ENCODE measurements at regions not wholly inside any gene's neighbourhood (a gene's known extent, or its start where the extent isn't known, plus 50 kb on each side); places are given as distances from the start of the nearest gene placed in this dataset.

DNA sequence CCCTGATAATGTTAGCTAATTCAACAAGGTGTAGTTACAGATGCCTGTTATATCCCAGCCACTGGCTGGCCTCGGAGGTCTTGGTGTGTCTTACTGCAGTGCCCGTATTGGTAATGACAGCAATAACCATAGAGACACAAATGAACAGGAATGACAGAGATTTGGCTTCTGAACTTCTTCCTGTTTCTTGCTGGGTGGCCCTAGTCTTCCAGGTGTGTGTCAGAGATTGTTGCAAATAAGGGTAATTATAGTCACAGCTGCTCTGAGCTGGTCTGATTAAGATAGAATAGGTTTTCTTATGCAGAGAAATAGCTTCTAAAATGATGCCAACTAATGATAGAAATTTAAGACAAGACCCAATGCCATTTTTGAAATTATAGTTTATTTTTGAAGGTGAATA is 64.1 kb upstream of the MAD2L1 start:
- peaks cover 0 to 1% (median 0%) of the 10 kb centered on the region in 3 donors for H3K27me3 Mint-ChIP-seq (ENCODE audit: low read depth in 3 of 3)

More for the DNA sequence above, 64.1 kb upstream of the MAD2L1 start:
- no peak overlapping the region for H3K9ac ChIP-seq (ENCODE audit: insufficient read depth, low read length, poor library complexity, severe bottlenecking)
- H2AFZ ChIP-seq (ENCODE audit: insufficient read depth, low read depth, low read length, poor library complexity, severe bottlenecking): no peak overlapping the region
- no peaks in the 10 kb centered on the region for H3K27me3 ChIP-seq (ENCODE audit: control insufficient read depth in 2 of 2, insufficient read depth in 2 of 2, low read length in 2 of 2)
- H3K9me3 ChIP-seq (replicated peaks in 1 of 2; ENCODE audit: control insufficient read depth in 1 of 2, insufficient read depth in 1 of 2, low read length in 2 of 2): no peaks in the 10 kb centered on the region
- H3K4me1 ChIP-seq (ENCODE audit: control insufficient read depth in 1 of 2, insufficient read depth in 2 of 2, low read length in 2 of 2): peaks cover 4 to 7% of the 10 kb centered on the region in 2 donors
- TF ChIP-seq, protein P1, sequence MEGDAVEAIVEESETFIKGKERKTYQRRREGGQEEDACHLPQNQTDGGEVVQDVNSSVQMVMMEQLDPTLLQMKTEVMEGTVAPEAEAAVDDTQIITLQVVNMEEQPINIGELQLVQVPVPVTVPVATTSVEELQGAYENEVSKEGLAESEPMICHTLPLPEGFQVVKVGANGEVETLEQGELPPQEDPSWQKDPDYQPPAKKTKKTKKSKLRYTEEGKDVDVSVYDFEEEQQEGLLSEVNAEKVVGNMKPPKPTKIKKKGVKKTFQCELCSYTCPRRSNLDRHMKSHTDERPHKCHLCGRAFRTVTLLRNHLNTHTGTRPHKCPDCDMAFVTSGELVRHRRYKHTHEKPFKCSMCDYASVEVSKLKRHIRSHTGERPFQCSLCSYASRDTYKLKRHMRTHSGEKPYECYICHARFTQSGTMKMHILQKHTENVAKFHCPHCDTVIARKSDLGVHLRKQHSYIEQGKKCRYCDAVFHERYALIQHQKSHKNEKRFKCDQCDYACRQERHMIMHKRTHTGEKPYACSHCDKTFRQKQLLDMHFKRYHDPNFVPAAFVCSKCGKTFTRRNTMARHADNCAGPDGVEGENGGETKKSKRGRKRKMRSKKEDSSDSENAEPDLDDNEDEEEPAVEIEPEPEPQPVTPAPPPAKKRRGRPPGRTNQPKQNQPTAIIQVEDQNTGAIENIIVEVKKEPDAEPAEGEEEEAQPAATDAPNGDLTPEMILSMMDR (IDR thresholded peaks at IDR 0.05): no peak
- intact Hi-C loops (cut with micrococcal nuclease): no loop called here
- no peak overlapping the region for H3K4me3 Mint-ChIP-seq
- WGBS (ENCODE audit: insufficient coverage): 40% methylated on average over 1 of the region's 2 CpGs
- H4K20me1 ChIP-seq (ENCODE audit: insufficient read depth, low read length): no peaks in the 10 kb centered on the region
- H3K4me1 Mint-ChIP-seq: peaks cover 7% of the 10 kb centered on the region
- no peak overlapping the region for H3K4me3 ChIP-seq (replicated peaks in 1 of 3; ENCODE audit: low read depth in 2 of 3, low read length in 3 of 3)
- H3K4me2 ChIP-seq (replicated peaks; ENCODE audit: extremely low read depth, low read length, poor library complexity, severe bottlenecking): no peak overlapping the region
- H3K79me2 ChIP-seq (ENCODE audit: insufficient read depth, low read length): no peaks in the 10 kb centered on the region
- H3K27ac Mint-ChIP-seq: no peak overlapping the region
- no peak overlapping the region for H3K27ac ChIP-seq (ENCODE audit: low read depth in 1 of 2, low read length in 2 of 2)
- H3K9me3 Mint-ChIP-seq: peaks cover 0 to 4% (median 2%) of the 10 kb centered on the region in 7 donors
- H3K36me3 ChIP-seq (replicated peaks in 1 of 2; ENCODE audit: control insufficient read depth in 1 of 2, insufficient read depth in 2 of 2, low read length in 2 of 2): no peaks in the 10 kb centered on the region
- no peaks in the 10 kb centered on the region for H3K36me3 Mint-ChIP-seq
- DNase-seq: no peak
